ENCODE measurements at regions not wholly inside any gene's neighbourhood (a gene's known extent, or its start where the extent isn't known, plus 50 kb on each side); places are given as distances from the start of the nearest gene placed in this dataset.

GRCh38 chr2:65512783-65513182, 80.4 kb upstream of the SPRED2 start:
- Mint-ChIP-seq H3K4me3 (no peak overlapping the region), H3K4me1 (peaks cover 3% of the 10 kb centered on the region), H3K9me3 (peaks cover 4% of the 10 kb centered on the region), H3K36me3 (ENCODE audit: low read depth) (no peaks in the 10 kb centered on the region), H3K27me3 (peaks cover 5% of the 10 kb centered on the region), H3K27ac (no peak overlapping the region)
- no peak for DNase-seq
- intact Hi-C loops (cut with micrococcal nuclease) = no loop called here

- intact Hi-C loops (cut with micrococcal nuclease) = no loop called here
- Mint-ChIP-seq H3K36me3 (ENCODE audit: low read depth) (no peaks in the 10 kb centered on the region), H3K4me1 (peaks cover 3% of the 10 kb centered on the region), H3K27me3 (peaks cover 5% of the 10 kb centered on the region), H3K9me3 (peaks cover 4% of the 10 kb centered on the region), H3K4me3 (no peak overlapping the region), H3K27ac (no peak overlapping the region)
- DNase-seq = no peak
Observed at GRCh38 chr2:65511306-65511705, 78.9 kb upstream of the SPRED2 start.

GRCh38 chr2:65508225-65508624, 75.8 kb upstream of the SPRED2 start:
- H3K4me1 Mint-ChIP-seq = peaks cover 3% of the 10 kb centered on the region
- DNase-seq = no peak
- no peaks in the 10 kb centered on the region for H3K36me3 Mint-ChIP-seq (ENCODE audit: low read depth)
- H3K27me3 Mint-ChIP-seq = peaks cover 5% of the 10 kb centered on the region
- no peak overlapping the region for H3K27ac Mint-ChIP-seq
- intact Hi-C loops (cut with micrococcal nuclease) = no loop called here
- no peak overlapping the region for H3K4me3 Mint-ChIP-seq
- H3K9me3 Mint-ChIP-seq = peaks cover 4% of the 10 kb centered on the region

- Mint-ChIP-seq H3K4me1 (peaks cover 3% of the 10 kb centered on the region), H3K27ac (no peak overlapping the region), H3K4me3 (no peak overlapping the region), H3K36me3 (ENCODE audit: low read depth) (no peaks in the 10 kb centered on the region), H3K27me3 (peaks cover 9% of the 10 kb centered on the region), H3K9me3 (peaks cover 4% of the 10 kb centered on the region)
- intact Hi-C loops (cut with micrococcal nuclease) = no loop called here
- DNase-seq = no peak
Observed at GRCh38 chr2:65507102-65508069, 75.0 kb upstream of the SPRED2 start.

- Mint-ChIP-seq H3K27me3 (peaks cover 9% of the 10 kb centered on the region), H3K36me3 (ENCODE audit: low read depth) (no peaks in the 10 kb centered on the region), H3K4me3 (no peak overlapping the region), H3K27ac (no peak overlapping the region), H3K9me3 (no peaks in the 10 kb centered on the region), H3K4me1 (no peaks in the 10 kb centered on the region)
- intact Hi-C loops (cut with micrococcal nuclease) = no loop called here
- DNase-seq = no peak
Observed at GRCh38 chr2:65504814-65505697, 72.7 kb upstream of the SPRED2 start.

GRCh38 chr2:65504201-65504600, 71.8 kb upstream of the SPRED2 start:
- Mint-ChIP-seq H3K27me3 (peaks cover 9% of the 10 kb centered on the region), H3K4me3 (no peak overlapping the region), H3K36me3 (ENCODE audit: low read depth) (no peaks in the 10 kb centered on the region), H3K4me1 (no peaks in the 10 kb centered on the region), H3K9me3 (no peaks in the 10 kb centered on the region), H3K27ac (no peak overlapping the region)
- no peak for DNase-seq
- intact Hi-C loops (cut with micrococcal nuclease) = no loop called here

- DNase-seq = no peak
- H3K36me3 Mint-ChIP-seq (ENCODE audit: low read depth) = no peaks in the 10 kb centered on the region
- no peak overlapping the region for H3K27ac Mint-ChIP-seq
- H3K27me3 Mint-ChIP-seq = peaks cover 11% of the 10 kb centered on the region
- no peak overlapping the region for H3K4me3 Mint-ChIP-seq
- H3K4me1 Mint-ChIP-seq = no peaks in the 10 kb centered on the region
- no peaks in the 10 kb centered on the region for H3K9me3 Mint-ChIP-seq
- intact Hi-C loops (cut with micrococcal nuclease) = no loop called here
Observed at GRCh38 chr2:65503746-65504145, 71.3 kb upstream of the SPRED2 start.

GRCh38 chr2:65501836-65502235, 69.4 kb upstream of the SPRED2 start:
- intact Hi-C loops (cut with micrococcal nuclease) = no loop called here
- H3K4me1 Mint-ChIP-seq = no peaks in the 10 kb centered on the region
- H3K27me3 Mint-ChIP-seq = peaks cover 15% of the 10 kb centered on the region
- H3K9me3 Mint-ChIP-seq = no peaks in the 10 kb centered on the region
- H3K27ac Mint-ChIP-seq = no peak overlapping the region
- no peak for DNase-seq
- H3K36me3 Mint-ChIP-seq (ENCODE audit: low read depth) = no peaks in the 10 kb centered on the region
- H3K4me3 Mint-ChIP-seq = no peak overlapping the region

- no peak for DNase-seq
- Mint-ChIP-seq H3K27me3 (peaks cover 15% of the 10 kb centered on the region), H3K4me1 (no peaks in the 10 kb centered on the region), H3K36me3 (ENCODE audit: low read depth) (no peaks in the 10 kb centered on the region), H3K27ac (no peak overlapping the region), H3K4me3 (no peak overlapping the region), H3K9me3 (no peaks in the 10 kb centered on the region)
- intact Hi-C loops (cut with micrococcal nuclease) = no loop called here
Observed at GRCh38 chr2:65501074-65501473, 68.7 kb upstream of the SPRED2 start.

GRCh38 chr2:65500310-65501040, 68.1 kb upstream of the SPRED2 start:
- no peaks in the 10 kb centered on the region for H3K36me3 Mint-ChIP-seq (ENCODE audit: low read depth)
- H3K27ac Mint-ChIP-seq = no peak overlapping the region
- no peaks in the 10 kb centered on the region for H3K4me1 Mint-ChIP-seq
- no peak overlapping the region for H3K4me3 Mint-ChIP-seq
- no peak for DNase-seq
- peaks cover 15% of the 10 kb centered on the region for H3K27me3 Mint-ChIP-seq
- intact Hi-C loops (cut with micrococcal nuclease) = no loop called here
- no peaks in the 10 kb centered on the region for H3K9me3 Mint-ChIP-seq

- H3K9me3 Mint-ChIP-seq = no peaks in the 10 kb centered on the region
- no peaks in the 10 kb centered on the region for H3K36me3 Mint-ChIP-seq (ENCODE audit: low read depth)
- intact Hi-C loops (cut with micrococcal nuclease) = no loop called here
- no peak overlapping the region for H3K27ac Mint-ChIP-seq
- no peak overlapping the region for H3K4me3 Mint-ChIP-seq
- H3K27me3 Mint-ChIP-seq = peaks cover 20% of the 10 kb centered on the region
- H3K4me1 Mint-ChIP-seq = no peaks in the 10 kb centered on the region
- no peak for DNase-seq
Observed at GRCh38 chr2:65499216-65499615, 66.8 kb upstream of the SPRED2 start.

- H3K27me3 Mint-ChIP-seq = peaks cover 17% of the 10 kb centered on the region
- no peak for DNase-seq
- no peaks in the 10 kb centered on the region for H3K9me3 Mint-ChIP-seq
- no peaks in the 10 kb centered on the region for H3K4me1 Mint-ChIP-seq
- intact Hi-C loops (cut with micrococcal nuclease) = no loop called here
- no peak overlapping the region for H3K27ac Mint-ChIP-seq
- H3K4me3 Mint-ChIP-seq = no peak overlapping the region
- H3K36me3 Mint-ChIP-seq (ENCODE audit: low read depth) = no peaks in the 10 kb centered on the region
Observed at GRCh38 chr2:65498396-65498795, 66.0 kb upstream of the SPRED2 start.

- no peak for DNase-seq
- Mint-ChIP-seq H3K9me3 (no peaks in the 10 kb centered on the region), H3K4me3 (no peak overlapping the region), H3K36me3 (ENCODE audit: low read depth) (no peaks in the 10 kb centered on the region), H3K4me1 (no peaks in the 10 kb centered on the region), H3K27ac (no peak overlapping the region), H3K27me3 (peaks cover 14% of the 10 kb centered on the region)
- intact Hi-C loops (cut with micrococcal nuclease) = no loop called here
Observed at GRCh38 chr2:65495251-65495877, 63.0 kb upstream of the SPRED2 start.

Measured in activated CD4-positive, alpha-beta T cell treated with anti-CD3 and anti-CD28 coated beads, Interleukin-2, amount 10 ng/mL, durations not matched to agents 24 days and 14 days (primary cell).